HG03378 (cell line): ENCODE measurements at regions not wholly inside any gene's neighbourhood (a gene's known extent, or its start where the extent isn't known, plus 50 kb on each side); places are given as distances from the start of the nearest gene placed in this dataset.
"Not testable (repeated sequence)": the region's sequence is repeated elsewhere in the genome, so short reads cannot be mapped to it uniquely, and the experiment has no call there.

Experiments used
- ATAC-seq: cut with Tn5 transposase; IDR thresholded peaks from one replicate; pipeline ENCODE4 v1.9.1; 2021; ENCODE audit warnings: mild to moderate bottlenecking, moderate library complexity; ENCODE audit not compliant: unreplicated experiment

DNA sequence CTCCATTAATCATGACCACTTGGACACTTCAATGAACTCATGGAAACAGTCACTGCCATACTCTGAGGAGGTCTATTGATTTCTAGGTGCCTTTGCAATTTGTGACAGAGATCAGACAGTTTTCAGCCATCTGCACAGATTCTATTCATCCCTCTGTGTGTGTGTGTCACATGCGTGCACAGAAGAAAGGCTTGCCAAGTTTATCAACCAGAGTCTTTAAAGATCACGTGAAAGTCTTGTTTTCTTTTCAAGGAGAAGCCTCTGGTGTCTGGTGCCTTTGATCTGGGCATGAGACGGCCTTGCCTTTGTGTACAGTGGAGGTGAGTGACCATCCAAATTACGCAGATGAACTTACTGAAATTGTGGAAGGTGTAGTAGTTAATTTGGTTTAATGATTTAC is 164.2 kb downstream of the VAPA start:
- no peak for ATAC-seq

GRCh38 chr18:10080372-10080771 is 166.6 kb downstream of the VAPA start:
- no peak for ATAC-seq

DNA sequence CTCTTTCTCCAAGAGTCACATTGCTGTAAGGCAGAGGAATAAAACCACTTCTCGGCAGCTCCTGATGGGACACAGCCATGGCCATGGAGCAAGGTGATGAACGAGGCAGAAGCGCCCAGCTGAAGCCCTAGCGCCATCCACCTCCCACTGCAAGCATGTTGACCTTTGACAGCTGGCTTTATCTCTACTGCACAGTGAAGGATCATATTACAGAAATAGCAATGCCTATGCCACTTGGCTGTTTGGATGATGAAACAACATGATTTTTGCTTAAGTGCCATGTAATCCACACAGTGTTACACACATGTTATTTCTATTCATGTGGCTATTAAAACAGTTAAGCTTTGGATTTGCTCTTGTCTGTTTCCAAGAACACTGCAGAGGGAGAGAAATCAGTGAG is 167.7 kb downstream of the VAPA start:
- no peak for ATAC-seq

DNA sequence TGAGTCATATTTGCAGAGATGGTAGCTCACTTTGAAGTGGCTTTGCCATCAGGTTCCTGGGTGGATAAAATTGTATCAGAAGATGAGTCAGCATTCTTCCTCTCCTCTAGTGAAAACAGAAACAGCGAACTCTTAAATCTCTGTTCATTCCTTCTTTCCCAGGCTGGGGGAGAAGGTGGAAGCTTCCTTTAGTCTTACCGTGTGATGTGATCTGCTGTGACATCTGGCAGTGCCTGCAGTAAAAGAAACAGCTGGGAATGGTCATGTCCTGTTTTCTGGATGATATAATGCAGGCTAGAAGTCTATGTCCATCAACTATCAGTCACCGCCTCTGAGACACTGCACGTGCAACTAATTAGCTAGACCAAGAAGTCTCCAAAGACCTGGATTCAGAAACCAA is 171.6 kb downstream of the VAPA start:
- no peak for ATAC-seq

- no peak for ATAC-seq
Measured at GRCh38 chr18:10085876-10086275, 172.1 kb downstream of the VAPA start.

GRCh38 chr18:10086458-10087210 is 172.8 kb downstream of the VAPA start:
- no peak for ATAC-seq

DNA sequence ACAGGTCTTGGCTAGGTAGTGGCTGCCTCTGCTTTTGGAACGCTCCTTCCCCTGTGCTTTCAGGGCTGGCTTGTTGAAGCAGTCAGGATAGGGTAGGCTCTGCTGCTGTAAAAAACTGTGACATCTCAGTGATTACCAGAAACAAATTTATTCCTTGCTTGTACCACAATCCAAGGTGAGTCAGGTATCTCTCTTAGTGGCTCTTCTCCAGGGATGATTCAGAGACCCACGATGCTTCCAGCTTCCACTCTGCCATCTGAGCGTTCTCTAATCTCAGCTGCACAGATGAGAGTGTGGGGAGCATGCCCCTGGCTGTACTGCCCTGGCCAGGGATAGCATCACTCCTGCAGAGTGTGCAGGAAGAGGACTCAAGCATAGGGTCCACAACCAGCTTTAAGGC is 174.9 kb downstream of the VAPA start:
- no peak for ATAC-seq

DNA sequence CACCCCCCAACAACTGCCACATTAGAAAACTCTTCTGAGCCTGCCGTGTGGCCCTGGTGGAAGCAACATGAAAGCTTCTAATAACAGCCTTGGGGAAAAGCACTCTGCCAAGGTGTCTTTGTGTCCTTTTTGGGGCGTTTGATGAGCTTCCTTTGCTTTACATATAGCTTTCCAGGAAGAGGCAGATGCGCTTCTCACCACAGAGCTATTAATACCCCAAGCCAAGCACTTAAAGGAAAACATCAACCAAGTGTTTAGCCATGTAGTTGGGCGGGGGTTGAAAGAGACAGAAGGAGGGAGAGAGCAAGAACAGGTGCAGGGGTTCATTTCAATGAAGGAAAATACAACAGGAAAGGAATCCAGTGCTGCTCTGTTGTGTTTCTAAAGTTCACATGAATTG is 176.1 kb downstream of the VAPA start:
- no peak for ATAC-seq

- ATAC-seq = no peak
Measured at GRCh38 chr18:10090668-10091067, 176.9 kb downstream of the VAPA start.

DNA sequence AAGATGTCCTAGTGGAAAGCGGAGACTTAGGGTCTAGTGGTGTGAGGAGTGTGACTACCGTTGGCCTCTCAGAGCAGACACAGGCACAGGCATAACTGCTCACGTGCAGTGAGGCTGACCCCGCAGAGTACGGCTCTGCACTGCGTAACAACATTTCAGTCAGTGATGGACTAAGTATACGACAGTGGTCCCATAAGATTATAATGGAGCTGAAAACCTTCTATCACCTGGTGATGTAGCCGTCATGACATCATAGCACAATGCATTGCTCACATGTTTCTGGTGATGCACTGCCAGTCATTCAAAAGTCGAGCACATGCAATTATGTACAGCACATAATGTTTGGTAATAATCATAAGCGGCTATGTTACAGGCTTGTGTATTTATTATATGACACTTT is 179.6 kb downstream of the VAPA start:
- no peak for ATAC-seq

- no peak for ATAC-seq
Measured at GRCh38 chr18:10094154-10094553, 180.3 kb downstream of the VAPA start.

DNA sequence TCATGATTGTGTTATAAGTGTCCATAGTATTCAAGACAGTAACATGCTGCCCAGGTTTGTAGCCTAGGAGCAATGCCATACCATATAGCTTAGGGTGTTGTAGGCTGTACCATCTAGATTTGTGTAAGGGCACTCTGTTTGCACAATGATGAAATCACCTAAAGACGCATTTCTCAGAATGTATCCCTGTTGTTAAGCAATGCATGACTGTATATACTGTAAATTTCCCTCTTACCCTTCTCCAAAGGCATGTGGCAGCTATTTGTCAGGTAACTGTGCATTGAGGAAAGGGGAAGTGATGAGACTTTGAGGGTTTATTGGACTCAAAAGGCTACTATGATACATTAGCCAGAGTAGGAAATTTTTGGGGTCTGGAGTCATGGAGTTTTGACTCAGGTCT is 180.8 kb downstream of the VAPA start:
- ATAC-seq = no peak

- ATAC-seq = no peak
Measured at GRCh38 chr18:10095356-10095755, 181.5 kb downstream of the VAPA start.

DNA sequence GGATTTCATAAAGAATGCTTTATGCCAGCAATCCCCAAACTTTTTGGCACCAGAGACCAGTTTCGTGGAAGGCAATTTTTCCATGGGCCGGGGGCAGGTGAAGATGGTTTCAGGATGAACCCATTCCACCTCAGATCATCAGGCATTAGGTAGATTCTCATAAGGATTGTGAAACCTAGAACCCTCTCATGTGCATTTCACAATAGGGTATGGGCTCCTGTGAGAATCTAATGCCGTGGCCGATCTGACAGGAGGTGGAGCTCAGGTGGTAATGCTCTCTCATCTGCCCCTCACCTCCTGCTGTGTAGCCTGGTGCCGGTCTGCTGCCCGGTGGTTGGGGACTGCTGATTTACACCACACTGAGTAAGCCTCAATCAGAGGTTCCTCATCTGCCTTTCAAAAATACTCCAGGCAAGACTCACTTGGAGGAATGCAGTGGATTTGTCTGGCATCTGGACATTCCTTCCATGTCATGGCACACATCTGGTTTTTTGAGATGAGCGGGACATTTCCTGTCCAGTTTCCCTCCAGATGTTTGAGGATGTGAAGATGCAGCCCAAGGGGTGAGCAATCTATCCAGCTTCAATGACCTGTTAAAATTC is 185.8 kb downstream of the VAPA start:
- ATAC-seq = no peak

DNA sequence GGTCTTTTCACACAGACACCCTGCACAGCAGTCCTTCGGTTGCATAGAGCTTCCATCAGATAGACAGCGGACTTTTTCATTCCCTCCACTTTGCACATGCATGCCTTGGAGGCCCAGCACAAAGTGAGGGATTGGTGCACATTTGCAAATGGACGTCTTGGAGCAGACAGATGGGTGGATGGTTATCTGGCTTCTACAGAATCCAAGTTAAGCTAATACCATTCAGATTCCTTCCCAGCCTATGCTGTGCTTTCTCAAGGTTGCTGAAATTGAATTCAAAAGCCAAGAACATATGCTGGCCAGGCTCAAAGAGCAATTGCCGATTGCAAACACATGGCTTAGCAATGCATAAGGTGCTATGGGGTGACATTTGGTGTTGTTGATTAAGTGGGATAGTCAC is 186.4 kb downstream of the VAPA start:
- no peak for ATAC-seq

GRCh38 chr18:10100941-10101701 is 187.3 kb downstream of the VAPA start:
- no peak for ATAC-seq

GRCh38 chr18:10101729-10102128 is 187.9 kb downstream of the VAPA start:
- no peak for ATAC-seq

DNA sequence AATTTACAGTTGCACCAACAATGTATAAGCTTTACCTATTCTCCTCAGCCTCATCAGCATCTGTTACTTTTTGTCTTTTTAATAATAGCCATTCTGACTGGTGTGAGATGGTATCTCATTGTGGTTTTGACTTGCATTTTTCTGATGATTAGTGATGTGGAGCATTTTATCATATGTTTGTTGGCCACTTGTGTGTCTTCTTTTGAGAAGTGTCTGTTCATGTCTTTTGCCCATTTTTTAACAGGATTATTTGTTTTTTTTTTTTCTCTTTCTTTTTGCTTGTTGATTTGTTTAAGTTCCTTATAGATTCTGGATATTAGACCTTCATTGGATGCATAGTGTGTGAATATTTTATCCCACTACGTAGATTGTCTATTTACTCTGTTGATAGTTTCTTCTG is 191.3 kb downstream of the VAPA start:
- not testable (repeated sequence) for ATAC-seq

DNA sequence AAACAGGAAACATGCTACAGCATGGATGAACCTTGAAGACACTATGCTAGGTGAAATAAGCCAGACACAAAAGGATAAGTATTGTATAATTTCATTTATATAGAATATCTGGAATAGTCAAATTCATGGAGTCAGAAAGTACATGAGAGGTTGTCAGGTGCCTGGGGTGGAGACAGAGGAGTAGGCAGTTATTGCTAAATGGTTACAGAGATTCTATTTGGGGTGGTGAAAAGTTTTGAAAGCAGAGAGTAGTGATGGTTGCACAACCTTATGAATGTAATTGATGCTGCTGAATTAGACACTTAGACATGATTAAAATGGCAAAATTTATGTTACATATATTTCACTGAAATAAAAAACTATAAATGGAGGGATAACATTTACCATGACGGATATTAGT is 197.4 kb downstream of the VAPA start:
- no peak for ATAC-seq

GRCh38 chr18:10111944-10112343 is 198.1 kb downstream of the VAPA start:
- no peak for ATAC-seq

DNA sequence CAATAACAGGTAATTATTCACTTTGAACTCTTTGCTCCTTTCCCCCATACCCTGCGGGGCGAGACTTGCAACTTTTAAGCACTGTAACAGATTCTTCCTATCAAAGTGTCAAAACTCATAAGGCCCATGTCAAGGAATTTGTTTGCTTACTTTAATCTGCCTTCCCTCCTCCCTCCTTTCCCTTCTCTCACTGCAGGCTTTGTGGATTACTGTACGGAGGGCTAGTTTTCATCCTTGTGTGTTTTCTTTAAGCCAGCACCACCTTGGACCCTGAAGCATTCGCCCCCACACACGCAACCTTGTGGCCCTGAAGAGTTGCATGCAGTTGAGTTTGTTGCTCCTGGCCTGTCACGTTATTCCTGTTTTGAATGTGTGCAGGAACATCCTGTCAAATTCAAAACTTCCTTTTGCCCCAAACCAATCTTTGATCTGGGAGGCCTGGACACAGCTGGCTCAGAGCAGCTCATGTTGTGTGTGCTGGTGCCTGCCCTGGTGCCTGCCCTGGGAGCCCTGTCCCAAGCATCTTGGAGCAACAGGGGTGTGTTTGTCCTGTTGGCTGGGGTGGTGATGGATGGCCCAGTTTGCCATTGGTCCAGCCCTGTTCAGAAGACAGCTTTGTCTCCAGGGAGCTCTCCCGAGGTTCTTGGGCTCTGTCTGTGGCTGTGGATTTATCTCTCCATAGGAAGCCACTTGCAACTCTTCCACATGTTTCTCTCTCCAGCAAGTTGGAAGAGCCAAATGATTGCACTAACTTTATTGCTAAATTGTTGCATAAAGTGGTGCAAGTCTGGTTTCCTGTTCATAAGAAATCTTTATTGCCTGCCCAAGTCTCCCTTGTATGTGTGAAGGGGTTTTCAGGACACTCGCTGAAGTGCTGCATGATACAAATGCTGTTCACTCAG is 199.6 kb downstream of the VAPA start:
- no peak for ATAC-seq
